ENCODE measurements at regions not wholly inside any gene's neighbourhood (a gene's known extent, or its start where the extent isn't known, plus 50 kb on each side); places are given as distances from the start of the nearest gene placed in this dataset.

GRCh38 chr1:30028283-30028682 is 695.1 kb downstream of the MATN1 start:
- Mint-ChIP-seq H3K9me3 (ENCODE audit: low read depth) (peaks cover 3% of the 10 kb centered on the region), H3K27ac (ENCODE audit: unreplicated experiment) (no peak overlapping the region), H3K27me3 (ENCODE audit: low read depth) (peaks cover 17% of the 10 kb centered on the region), H3K4me1 (ENCODE audit: low read depth) (no peaks in the 10 kb centered on the region), H3K36me3 (ENCODE audit: low read depth) (peaks cover 1% of the 10 kb centered on the region), H3K4me3 (ENCODE audit: unreplicated experiment) (no peak overlapping the region)
- no peak for TF ChIP-seq CTCF (IDR thresholded peaks at IDR 0.05)
- no peak for DNase-seq (ENCODE audit: low spot score)

- Mint-ChIP-seq H3K4me3 (ENCODE audit: unreplicated experiment) (no peak overlapping the region), H3K36me3 (ENCODE audit: low read depth) (peaks cover 1% of the 10 kb centered on the region), H3K4me1 (ENCODE audit: low read depth) (no peaks in the 10 kb centered on the region), H3K9me3 (ENCODE audit: low read depth) (no peaks in the 10 kb centered on the region), H3K27me3 (ENCODE audit: low read depth) (peaks cover 19% of the 10 kb centered on the region), H3K27ac (ENCODE audit: unreplicated experiment) (no peak overlapping the region)
- TF ChIP-seq CTCF (IDR thresholded peaks at IDR 0.05) = no peak
- DNase-seq (ENCODE audit: low spot score) = no peak
Observed at GRCh38 chr1:30027247-30027646, 696.1 kb downstream of the MATN1 start.

- H3K9me3 Mint-ChIP-seq (ENCODE audit: low read depth) = no peaks in the 10 kb centered on the region
- no peak for TF ChIP-seq CTCF (IDR thresholded peaks at IDR 0.05)
- H3K27me3 Mint-ChIP-seq (ENCODE audit: low read depth) = peaks cover 18% of the 10 kb centered on the region
- H3K27ac Mint-ChIP-seq (ENCODE audit: unreplicated experiment) = no peak overlapping the region
- H3K4me3 Mint-ChIP-seq (ENCODE audit: unreplicated experiment) = no peak overlapping the region
- H3K36me3 Mint-ChIP-seq (ENCODE audit: low read depth) = no peaks in the 10 kb centered on the region
- no peaks in the 10 kb centered on the region for H3K4me1 Mint-ChIP-seq (ENCODE audit: low read depth)
- no peak for DNase-seq (ENCODE audit: low spot score)
Observed at GRCh38 chr1:30024411-30025195, 698.8 kb downstream of the MATN1 start.

GRCh38 chr1:30023339-30024022 is 699.9 kb downstream of the MATN1 start:
- no peaks in the 10 kb centered on the region for H3K4me1 Mint-ChIP-seq (ENCODE audit: low read depth)
- peaks cover 4% of the 10 kb centered on the region for H3K9me3 Mint-ChIP-seq (ENCODE audit: low read depth)
- TF ChIP-seq CTCF (IDR thresholded peaks at IDR 0.05) = no peak
- peak; percentile 12 for DNase-seq (ENCODE audit: low spot score)
- H3K27ac Mint-ChIP-seq (ENCODE audit: unreplicated experiment) = no peak overlapping the region
- H3K27me3 Mint-ChIP-seq (ENCODE audit: low read depth) = peaks cover 17% of the 10 kb centered on the region
- H3K4me3 Mint-ChIP-seq (ENCODE audit: unreplicated experiment) = no peak overlapping the region
- no peaks in the 10 kb centered on the region for H3K36me3 Mint-ChIP-seq (ENCODE audit: low read depth)

- H3K9me3 Mint-ChIP-seq (ENCODE audit: low read depth) = peaks cover 14% of the 10 kb centered on the region
Observed at GRCh38 chr1:30014031-30014430, 709.4 kb downstream of the MATN1 start.

More at GRCh38 chr1:30014031-30014430, 709.4 kb downstream of the MATN1 start:
- H3K4me1 Mint-ChIP-seq (ENCODE audit: low read depth) = no peaks in the 10 kb centered on the region
- DNase-seq (ENCODE audit: low spot score) = no peak
- TF ChIP-seq CTCF (IDR thresholded peaks at IDR 0.05) = no peak
- H3K36me3 Mint-ChIP-seq (ENCODE audit: low read depth) = peaks cover 6% of the 10 kb centered on the region
- H3K27ac Mint-ChIP-seq (ENCODE audit: unreplicated experiment) = no peak overlapping the region
- peaks cover 5% of the 10 kb centered on the region for H3K27me3 Mint-ChIP-seq (ENCODE audit: low read depth)
- no peak overlapping the region for H3K4me3 Mint-ChIP-seq (ENCODE audit: unreplicated experiment)
